ENCODE measurements at regions not wholly inside any gene's neighbourhood (a gene's known extent, or its start where the extent isn't known, plus 50 kb on each side); places are given as distances from the start of the nearest gene placed in this dataset.

GRCh38 chr1:39136638-39137037, 67.9 kb upstream of the MACF1 start:
- TF ChIP-seq CTCF (IDR thresholded peaks at IDR 0.05 in 4 of 5, conservative IDR thresholded peaks at IDR 0.05 in 1 of 5) (no peak), POLR2A (IDR thresholded peaks at IDR 0.05) (no peak)
